ENCODE measurements at regions not wholly inside any gene's neighbourhood (a gene's known extent, or its start where the extent isn't known, plus 50 kb on each side); places are given as distances from the start of the nearest gene placed in this dataset.

GRCh38 chr4:23660865-23661264 is 229.0 kb downstream of the PPARGC1A start:
- no peak for DNase-seq

- no peak for DNase-seq
Measured at GRCh38 chr4:23654791-23655190, 235.1 kb downstream of the PPARGC1A start.

GRCh38 chr4:23648854-23649596 is 240.8 kb downstream of the PPARGC1A start:
- DNase-seq: no peak

- DNase-seq: no peak
Measured at GRCh38 chr4:23635468-23635867, 254.4 kb downstream of the PPARGC1A start.

- DNase-seq: no peak
Measured at GRCh38 chr4:23631255-23631950, 258.4 kb downstream of the PPARGC1A start.

- DNase-seq: no peak
Measured at GRCh38 chr4:23630110-23630509, 259.7 kb downstream of the PPARGC1A start.

- DNase-seq: no peak
Measured at GRCh38 chr4:23629421-23629820, 260.4 kb downstream of the PPARGC1A start.

GRCh38 chr4:23614284-23614892 is 275.5 kb downstream of the PPARGC1A start:
- DNase-seq: no peak

- no peak for DNase-seq
Measured at GRCh38 chr4:23613782-23614181, 276.1 kb downstream of the PPARGC1A start.

GRCh38 chr4:23602720-23603119 is 287.1 kb downstream of the PPARGC1A start:
- no peak for DNase-seq

GRCh38 chr4:23594125-23594524 is 295.7 kb downstream of the PPARGC1A start:
- DNase-seq: no peak

GRCh38 chr4:23590431-23590830 is 299.4 kb downstream of the PPARGC1A start:
- no peak for DNase-seq

GRCh38 chr4:23584024-23584423 is 305.8 kb downstream of the PPARGC1A start:
- DNase-seq: no peak

- no peak for DNase-seq
Measured at GRCh38 chr4:23582671-23583070, 307.2 kb downstream of the PPARGC1A start.

- no peak for DNase-seq
Measured at GRCh38 chr4:23579166-23579565, 310.7 kb downstream of the PPARGC1A start.

GRCh38 chr4:23577398-23577797 is 312.4 kb downstream of the PPARGC1A start:
- no peak for DNase-seq

- DNase-seq: no peak
Measured at GRCh38 chr4:23572382-23572781, 317.5 kb downstream of the PPARGC1A start.

GRCh38 chr4:23567338-23567737 is 322.5 kb downstream of the PPARGC1A start:
- no peak for DNase-seq

- no peak for DNase-seq
Measured at GRCh38 chr4:23560748-23561147, 329.1 kb downstream of the PPARGC1A start.

GRCh38 chr4:23558101-23558500 is 331.7 kb downstream of the PPARGC1A start:
- no peak for DNase-seq

- DNase-seq: no peak
Measured at GRCh38 chr4:23547601-23548000, 342.2 kb downstream of the PPARGC1A start.

- no peak for DNase-seq
Measured at GRCh38 chr4:23547096-23547495, 342.8 kb downstream of the PPARGC1A start.

GRCh38 chr4:23539969-23540569 is 349.8 kb downstream of the PPARGC1A start:
- DNase-seq: no peak

Measured in muscle of arm (tissue), 1 donor.